ENCODE measurements at regions not wholly inside any gene's neighbourhood (a gene's known extent, or its start where the extent isn't known, plus 50 kb on each side); places are given as distances from the start of the nearest gene placed in this dataset.
A peak's percentile ranks its signal among the peaks of the same experiment; 100 is the strongest.

DNA sequence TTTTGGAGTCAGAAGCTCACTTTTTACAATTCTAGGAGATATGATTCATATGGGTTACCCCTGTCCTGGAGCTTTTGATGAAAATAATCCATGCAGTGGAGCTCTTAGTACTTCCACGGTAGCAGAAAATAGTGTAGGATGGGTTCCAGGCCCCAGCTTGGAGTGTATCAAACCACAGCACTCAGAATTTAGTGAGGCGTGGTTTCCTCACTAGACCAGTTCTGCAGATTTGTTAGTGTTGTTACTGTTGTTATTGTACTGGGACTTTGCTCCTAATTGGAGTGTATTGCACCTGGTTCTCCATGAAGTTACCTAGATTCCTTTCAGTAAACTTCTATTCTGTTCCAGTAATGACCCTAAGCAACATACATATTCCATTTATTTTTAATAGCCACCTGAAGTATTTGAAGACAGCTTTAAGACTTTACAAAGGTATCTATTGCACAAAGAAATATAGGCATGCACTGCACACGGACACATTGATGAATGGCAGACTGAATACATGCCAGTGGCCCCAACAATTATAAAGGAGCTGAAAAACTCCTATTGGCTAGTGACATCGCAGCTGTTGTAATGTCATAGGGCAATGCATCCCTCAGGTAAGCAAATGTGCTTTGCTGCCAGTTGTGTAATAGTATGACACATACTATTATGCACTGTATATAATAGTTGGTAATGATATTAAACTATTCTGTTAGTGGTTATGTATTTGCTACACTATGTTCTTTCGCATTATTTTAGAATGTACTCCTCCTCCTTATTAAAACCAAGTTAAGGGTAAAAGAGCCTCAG is 1058.0 kb downstream of the KCNT2 start:
- no peaks in the 10 kb centered on the region for H3K27me3 Mint-ChIP-seq (ENCODE audit: insufficient read depth)
- no peak overlapping the region for H3K4me3 Mint-ChIP-seq
- no peaks in the 10 kb centered on the region for H3K9me3 Mint-ChIP-seq
- H3K27ac Mint-ChIP-seq, result no peak overlapping the region
- no peaks in the 10 kb centered on the region for H3K36me3 Mint-ChIP-seq (ENCODE audit: low read depth)
- TF ChIP-seq, protein P1, sequence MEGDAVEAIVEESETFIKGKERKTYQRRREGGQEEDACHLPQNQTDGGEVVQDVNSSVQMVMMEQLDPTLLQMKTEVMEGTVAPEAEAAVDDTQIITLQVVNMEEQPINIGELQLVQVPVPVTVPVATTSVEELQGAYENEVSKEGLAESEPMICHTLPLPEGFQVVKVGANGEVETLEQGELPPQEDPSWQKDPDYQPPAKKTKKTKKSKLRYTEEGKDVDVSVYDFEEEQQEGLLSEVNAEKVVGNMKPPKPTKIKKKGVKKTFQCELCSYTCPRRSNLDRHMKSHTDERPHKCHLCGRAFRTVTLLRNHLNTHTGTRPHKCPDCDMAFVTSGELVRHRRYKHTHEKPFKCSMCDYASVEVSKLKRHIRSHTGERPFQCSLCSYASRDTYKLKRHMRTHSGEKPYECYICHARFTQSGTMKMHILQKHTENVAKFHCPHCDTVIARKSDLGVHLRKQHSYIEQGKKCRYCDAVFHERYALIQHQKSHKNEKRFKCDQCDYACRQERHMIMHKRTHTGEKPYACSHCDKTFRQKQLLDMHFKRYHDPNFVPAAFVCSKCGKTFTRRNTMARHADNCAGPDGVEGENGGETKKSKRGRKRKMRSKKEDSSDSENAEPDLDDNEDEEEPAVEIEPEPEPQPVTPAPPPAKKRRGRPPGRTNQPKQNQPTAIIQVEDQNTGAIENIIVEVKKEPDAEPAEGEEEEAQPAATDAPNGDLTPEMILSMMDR (IDR thresholded peaks at IDR 0.05), result no peak
- peaks cover 14% of the 10 kb centered on the region for H3K4me1 Mint-ChIP-seq (ENCODE audit: low read depth)
- no peak for DNase-seq

- H3K9me3 Mint-ChIP-seq, result no peaks in the 10 kb centered on the region; the same call in 1 of the 2 replicates
- peaks cover 23% of the 10 kb centered on the region for H3K4me1 Mint-ChIP-seq (ENCODE audit: low read depth)
- H3K4me3 Mint-ChIP-seq, result no peak overlapping the region
- H3K36me3 Mint-ChIP-seq (ENCODE audit: low read depth), result no peaks in the 10 kb centered on the region
- H3K27ac Mint-ChIP-seq, result peak overlapping the region; percentile 22; the same call in 1 of the 2 replicates
- DNase-seq, result peak; percentile 43
- H3K27me3 Mint-ChIP-seq (ENCODE audit: insufficient read depth), result peaks cover 1% of the 10 kb centered on the region; the same call in 1 of the 2 replicates
- TF ChIP-seq, protein P1 (IDR thresholded peaks at IDR 0.05), result no peak
These were observed 1077.3 kb downstream of the KCNT2 start for GRCh38 chr1:195530961-195531360.

GRCh38 chr1:195529881-195530280 is 1078.4 kb downstream of the KCNT2 start:
- H3K27me3 Mint-ChIP-seq (ENCODE audit: insufficient read depth), result peaks cover 1% of the 10 kb centered on the region; the same call in 1 of the 2 replicates
- TF ChIP-seq, protein P1 (IDR thresholded peaks at IDR 0.05), result no peak
- no peak overlapping the region for H3K27ac Mint-ChIP-seq
- H3K9me3 Mint-ChIP-seq, result no peaks in the 10 kb centered on the region; the same call in 1 of the 2 replicates
- peaks cover 23% of the 10 kb centered on the region for H3K4me1 Mint-ChIP-seq (ENCODE audit: low read depth)
- no peaks in the 10 kb centered on the region for H3K36me3 Mint-ChIP-seq (ENCODE audit: low read depth)
- no peak overlapping the region for H3K4me3 Mint-ChIP-seq
- no peak for DNase-seq

GRCh38 chr1:195520757-195521156 is 1087.5 kb downstream of the KCNT2 start:
- H3K9me3 Mint-ChIP-seq, result no peaks in the 10 kb centered on the region
- TF ChIP-seq, protein P1 (IDR thresholded peaks at IDR 0.05), result no peak
- no peaks in the 10 kb centered on the region for H3K27me3 Mint-ChIP-seq (ENCODE audit: insufficient read depth)
- H3K27ac Mint-ChIP-seq, result no peak overlapping the region
- peaks cover 5% of the 10 kb centered on the region for H3K4me1 Mint-ChIP-seq (ENCODE audit: low read depth)
- DNase-seq, result no peak
- H3K4me3 Mint-ChIP-seq, result no peak overlapping the region
- H3K36me3 Mint-ChIP-seq (ENCODE audit: low read depth), result no peaks in the 10 kb centered on the region

- Mint-ChIP-seq H3K27ac (no peak overlapping the region; the same call in 1 of the 2 replicates), H3K36me3 (ENCODE audit: low read depth) (no peaks in the 10 kb centered on the region), H3K9me3 (no peaks in the 10 kb centered on the region), H3K4me1 (ENCODE audit: low read depth) (peaks cover 10% of the 10 kb centered on the region), H3K4me3 (0 out of 2 replicates have a peak overlapping the region, but pooled peaks have one; percentile 17), H3K27me3 (ENCODE audit: insufficient read depth) (no peaks in the 10 kb centered on the region)
- no peak for DNase-seq
- TF ChIP-seq, protein P1 (IDR thresholded peaks at IDR 0.05), result no peak
These were observed 1092.2 kb downstream of the KCNT2 start for GRCh38 chr1:195516036-195516435.
